ENCODE measurements at regions not wholly inside any gene's neighbourhood (a gene's known extent, or its start where the extent isn't known, plus 50 kb on each side); places are given as distances from the start of the nearest gene placed in this dataset.

- no peaks in the 10 kb centered on the region for H3K4me1 ChIP-seq (ENCODE audit: control insufficient read depth, insufficient read depth, low read length)
- no peak overlapping the region for H3K9ac ChIP-seq (ENCODE audit: low read depth, low read length)
- no peaks in the 10 kb centered on the region for H3K9me3 ChIP-seq (ENCODE audit: control insufficient read depth, insufficient read depth, low read length)
- no peaks in the 10 kb centered on the region for H3K36me3 ChIP-seq (ENCODE audit: control insufficient read depth, insufficient read depth, low read length)
- H3K27me3 ChIP-seq (ENCODE audit: control insufficient read depth, insufficient read depth, low read length), result no peaks in the 10 kb centered on the region
- no peak overlapping the region for H3K4me3 ChIP-seq (ENCODE audit: low read depth, low read length)
Measured at GRCh38 chr6:14442242-14442641, 324.7 kb downstream of the CD83 start.

GRCh38 chr6:14443629-14444268 lies 326.2 kb downstream of the CD83 start:
- Histone ChIP-seq H3K36me3 (ENCODE audit: control insufficient read depth, insufficient read depth, low read length) (no peaks in the 10 kb centered on the region), H3K4me1 (ENCODE audit: control insufficient read depth, insufficient read depth, low read length) (no peaks in the 10 kb centered on the region), H3K9ac (ENCODE audit: low read depth, low read length) (no peak overlapping the region), H3K27me3 (ENCODE audit: control insufficient read depth, insufficient read depth, low read length) (no peaks in the 10 kb centered on the region), H3K4me3 (ENCODE audit: low read depth, low read length) (no peak overlapping the region), H3K9me3 (ENCODE audit: control insufficient read depth, insufficient read depth, low read length) (no peaks in the 10 kb centered on the region)

GRCh38 chr6:14444295-14444972 lies 326.9 kb downstream of the CD83 start:
- Histone ChIP-seq H3K9ac (ENCODE audit: low read depth, low read length) (no peak overlapping the region), H3K4me3 (ENCODE audit: low read depth, low read length) (no peak overlapping the region), H3K4me1 (ENCODE audit: control insufficient read depth, insufficient read depth, low read length) (no peaks in the 10 kb centered on the region), H3K27me3 (ENCODE audit: control insufficient read depth, insufficient read depth, low read length) (no peaks in the 10 kb centered on the region), H3K9me3 (ENCODE audit: control insufficient read depth, insufficient read depth, low read length) (no peaks in the 10 kb centered on the region), H3K36me3 (ENCODE audit: control insufficient read depth, insufficient read depth, low read length) (no peaks in the 10 kb centered on the region)

- H3K9ac ChIP-seq (ENCODE audit: low read depth, low read length), result no peak overlapping the region
- H3K27me3 ChIP-seq (ENCODE audit: control insufficient read depth, insufficient read depth, low read length), result no peaks in the 10 kb centered on the region
- no peaks in the 10 kb centered on the region for H3K36me3 ChIP-seq (ENCODE audit: control insufficient read depth, insufficient read depth, low read length)
- H3K9me3 ChIP-seq (ENCODE audit: control insufficient read depth, insufficient read depth, low read length), result no peaks in the 10 kb centered on the region
- H3K4me3 ChIP-seq (ENCODE audit: low read depth, low read length), result no peak overlapping the region
- H3K4me1 ChIP-seq (ENCODE audit: control insufficient read depth, insufficient read depth, low read length), result peaks cover 3% of the 10 kb centered on the region
Measured at GRCh38 chr6:14447240-14447639, 329.7 kb downstream of the CD83 start.

- Histone ChIP-seq H3K4me1 (ENCODE audit: control insufficient read depth, insufficient read depth, low read length) (peaks cover 3% of the 10 kb centered on the region), H3K9ac (ENCODE audit: low read depth, low read length) (no peak overlapping the region)
Measured at GRCh38 chr6:14448246-14448645, 330.7 kb downstream of the CD83 start.

GRCh38 chr6:14450133-14450504 lies 332.5 kb downstream of the CD83 start:
- Histone ChIP-seq H3K9me3 (ENCODE audit: control insufficient read depth, insufficient read depth, low read length) (no peaks in the 10 kb centered on the region), H3K36me3 (ENCODE audit: control insufficient read depth, insufficient read depth, low read length) (no peaks in the 10 kb centered on the region), H3K9ac (ENCODE audit: low read depth, low read length) (no peak overlapping the region), H3K4me1 (ENCODE audit: control insufficient read depth, insufficient read depth, low read length) (peaks cover 3% of the 10 kb centered on the region), H3K27me3 (ENCODE audit: control insufficient read depth, insufficient read depth, low read length) (no peaks in the 10 kb centered on the region), H3K4me3 (ENCODE audit: low read depth, low read length) (no peak overlapping the region)

More at GRCh38 chr6:14448246-14448645, 330.7 kb downstream of the CD83 start:
- no peaks in the 10 kb centered on the region for H3K9me3 ChIP-seq (ENCODE audit: control insufficient read depth, insufficient read depth, low read length)
- H3K4me3 ChIP-seq (ENCODE audit: low read depth, low read length), result no peak overlapping the region
- H3K27me3 ChIP-seq (ENCODE audit: control insufficient read depth, insufficient read depth, low read length), result no peaks in the 10 kb centered on the region
- no peaks in the 10 kb centered on the region for H3K36me3 ChIP-seq (ENCODE audit: control insufficient read depth, insufficient read depth, low read length)

- Histone ChIP-seq H3K9me3 (ENCODE audit: control insufficient read depth, insufficient read depth, low read length) (no peaks in the 10 kb centered on the region), H3K27me3 (ENCODE audit: control insufficient read depth, insufficient read depth, low read length) (no peaks in the 10 kb centered on the region), H3K36me3 (ENCODE audit: control insufficient read depth, insufficient read depth, low read length) (no peaks in the 10 kb centered on the region), H3K4me3 (ENCODE audit: low read depth, low read length) (no peak overlapping the region), H3K9ac (ENCODE audit: low read depth, low read length) (no peak overlapping the region), H3K4me1 (ENCODE audit: control insufficient read depth, insufficient read depth, low read length) (peaks cover 3% of the 10 kb centered on the region)
Measured at GRCh38 chr6:14450578-14450977, 333.0 kb downstream of the CD83 start.

- no peaks in the 10 kb centered on the region for H3K36me3 ChIP-seq (ENCODE audit: control insufficient read depth, insufficient read depth, low read length)
- no peaks in the 10 kb centered on the region for H3K9me3 ChIP-seq (ENCODE audit: control insufficient read depth, insufficient read depth, low read length)
- H3K4me3 ChIP-seq (ENCODE audit: low read depth, low read length), result no peak overlapping the region
- peaks cover 3% of the 10 kb centered on the region for H3K4me1 ChIP-seq (ENCODE audit: control insufficient read depth, insufficient read depth, low read length)
- H3K9ac ChIP-seq (ENCODE audit: low read depth, low read length), result no peak overlapping the region
- no peaks in the 10 kb centered on the region for H3K27me3 ChIP-seq (ENCODE audit: control insufficient read depth, insufficient read depth, low read length)
Measured at GRCh38 chr6:14451594-14452374, 334.2 kb downstream of the CD83 start.

GRCh38 chr6:14452567-14453527 lies 335.3 kb downstream of the CD83 start:
- Histone ChIP-seq H3K4me3 (ENCODE audit: low read depth, low read length) (no peak overlapping the region), H3K9me3 (ENCODE audit: control insufficient read depth, insufficient read depth, low read length) (no peaks in the 10 kb centered on the region), H3K36me3 (ENCODE audit: control insufficient read depth, insufficient read depth, low read length) (no peaks in the 10 kb centered on the region), H3K9ac (ENCODE audit: low read depth, low read length) (no peak overlapping the region), H3K4me1 (ENCODE audit: control insufficient read depth, insufficient read depth, low read length) (peaks cover 3% of the 10 kb centered on the region), H3K27me3 (ENCODE audit: control insufficient read depth, insufficient read depth, low read length) (no peaks in the 10 kb centered on the region)

- Histone ChIP-seq H3K9me3 (ENCODE audit: control insufficient read depth, insufficient read depth, low read length) (no peaks in the 10 kb centered on the region), H3K4me1 (ENCODE audit: control insufficient read depth, insufficient read depth, low read length) (peaks cover 3% of the 10 kb centered on the region), H3K9ac (ENCODE audit: low read depth, low read length) (no peak overlapping the region), H3K27me3 (ENCODE audit: control insufficient read depth, insufficient read depth, low read length) (no peaks in the 10 kb centered on the region), H3K36me3 (ENCODE audit: control insufficient read depth, insufficient read depth, low read length) (no peaks in the 10 kb centered on the region), H3K4me3 (ENCODE audit: low read depth, low read length) (no peak overlapping the region)
Measured at GRCh38 chr6:14453712-14454472, 336.3 kb downstream of the CD83 start.

GRCh38 chr6:14454473-14454775 lies 336.9 kb downstream of the CD83 start:
- H3K4me3 ChIP-seq (ENCODE audit: low read depth, low read length), result no peak overlapping the region
- H3K4me1 ChIP-seq (ENCODE audit: control insufficient read depth, insufficient read depth, low read length), result peaks cover 3% of the 10 kb centered on the region

More at GRCh38 chr6:14454473-14454775, 336.9 kb downstream of the CD83 start:
- no peaks in the 10 kb centered on the region for H3K36me3 ChIP-seq (ENCODE audit: control insufficient read depth, insufficient read depth, low read length)
- no peaks in the 10 kb centered on the region for H3K27me3 ChIP-seq (ENCODE audit: control insufficient read depth, insufficient read depth, low read length)
- no peaks in the 10 kb centered on the region for H3K9me3 ChIP-seq (ENCODE audit: control insufficient read depth, insufficient read depth, low read length)
- no peak overlapping the region for H3K9ac ChIP-seq (ENCODE audit: low read depth, low read length)
